ENCODE measurements at regions not wholly inside any gene's neighbourhood (a gene's known extent, or its start where the extent isn't known, plus 50 kb on each side); places are given as distances from the start of the nearest gene placed in this dataset.
"Not testable (repeated sequence)": the region's sequence is repeated elsewhere in the genome, so short reads cannot be mapped to it uniquely, and the experiment has no call there.

GRCh38 chr11:134987223-134987768, 575.3 kb upstream of the B3GAT1 start:
- no peak overlapping the region for H3K4me3 Mint-ChIP-seq
- no peaks in the 10 kb centered on the region for H3K9me3 Mint-ChIP-seq
- peaks cover 2% of the 10 kb centered on the region for H3K27me3 Mint-ChIP-seq (ENCODE audit: insufficient read depth)
- intact Hi-C loops (cut with micrococcal nuclease), result no loop called here
- H3K4me1 Mint-ChIP-seq (ENCODE audit: low read depth), result no peaks in the 10 kb centered on the region
- no peak for DNase-seq (ENCODE audit: low spot score)
- no peak overlapping the region for H3K27ac Mint-ChIP-seq
- no peaks in the 10 kb centered on the region for H3K36me3 Mint-ChIP-seq (ENCODE audit: low read depth)

- no peak overlapping the region for H3K4me3 Mint-ChIP-seq
- no peaks in the 10 kb centered on the region for H3K36me3 Mint-ChIP-seq (ENCODE audit: low read depth)
- H3K27ac Mint-ChIP-seq, result no peak overlapping the region
Observed at GRCh38 chr11:134984421-134984820, 572.4 kb upstream of the B3GAT1 start.

GRCh38 chr11:134982432-134982831, 570.4 kb upstream of the B3GAT1 start:
- H3K9me3 Mint-ChIP-seq; intact Hi-C loops (cut with micrococcal nuclease); H3K4me1 Mint-ChIP-seq (ENCODE audit: low read depth); DNase-seq (ENCODE audit: low spot score); H3K27me3 Mint-ChIP-seq (ENCODE audit: insufficient read depth); H3K36me3 Mint-ChIP-seq (ENCODE audit: low read depth); H3K27ac Mint-ChIP-seq; H3K4me3 Mint-ChIP-seq: not testable (repeated sequence)

More at GRCh38 chr11:134984421-134984820, 572.4 kb upstream of the B3GAT1 start:
- DNase-seq (ENCODE audit: low spot score), result no peak
- Mint-ChIP-seq H3K9me3 (no peaks in the 10 kb centered on the region), H3K4me1 (ENCODE audit: low read depth) (no peaks in the 10 kb centered on the region), H3K27me3 (ENCODE audit: insufficient read depth) (no peaks in the 10 kb centered on the region)
- intact Hi-C loops (cut with micrococcal nuclease), result no loop called here

GRCh38 chr11:134981835-134982234, 569.8 kb upstream of the B3GAT1 start:
- H3K4me3 Mint-ChIP-seq, result no peak overlapping the region
- H3K27me3 Mint-ChIP-seq (ENCODE audit: insufficient read depth), result no peaks in the 10 kb centered on the region
- intact Hi-C loops (cut with micrococcal nuclease), result no loop called here
- H3K27ac Mint-ChIP-seq, result no peak overlapping the region
- H3K4me1 Mint-ChIP-seq (ENCODE audit: low read depth), result no peaks in the 10 kb centered on the region
- no peaks in the 10 kb centered on the region for H3K9me3 Mint-ChIP-seq
- H3K36me3 Mint-ChIP-seq (ENCODE audit: low read depth), result no peaks in the 10 kb centered on the region
- no peak for DNase-seq (ENCODE audit: low spot score)

DNA sequence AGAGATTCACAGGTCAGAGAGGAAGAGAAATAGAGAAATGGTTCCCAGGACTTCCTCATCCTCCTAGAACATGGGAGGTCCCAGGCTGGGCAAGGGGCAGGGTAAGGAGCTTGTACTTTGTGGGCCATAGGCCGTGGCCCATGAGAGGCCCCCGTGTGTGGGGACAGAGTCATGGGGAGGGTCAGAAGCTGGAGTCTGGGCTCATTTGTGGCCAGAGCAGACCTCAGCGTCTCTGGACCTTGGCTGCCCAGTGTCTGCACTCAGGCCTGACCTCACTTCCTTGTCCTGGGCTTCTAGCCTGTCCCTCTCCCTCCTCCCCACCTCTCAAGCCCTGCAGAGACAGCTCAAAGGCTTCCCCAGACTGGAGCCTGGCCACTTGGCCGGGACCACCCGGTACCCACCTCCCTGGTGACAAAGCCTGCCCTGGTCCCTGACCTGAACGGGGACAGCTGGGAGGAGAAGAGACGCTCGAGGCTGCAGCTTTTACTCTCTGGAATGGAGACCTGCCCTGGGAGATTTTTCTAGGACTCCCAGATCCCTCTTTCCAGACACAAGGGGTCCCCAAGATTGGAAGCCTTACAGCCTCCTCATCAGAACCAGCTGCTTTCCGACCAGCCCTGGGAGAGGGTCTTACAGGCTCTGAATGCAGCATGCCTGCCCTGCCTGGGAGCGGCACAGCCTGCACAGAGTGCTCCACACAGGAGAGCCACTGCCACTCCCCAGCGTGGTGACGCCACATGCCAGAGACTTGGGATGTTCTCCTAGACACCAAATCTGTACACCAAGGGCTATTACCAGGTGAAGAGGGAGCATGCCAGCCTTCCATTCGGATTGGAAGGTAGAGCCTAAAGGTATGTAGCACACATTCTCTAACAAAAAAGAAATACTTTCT, 569.0 kb upstream of the B3GAT1 start:
- no peak overlapping the region for H3K4me3 Mint-ChIP-seq
- intact Hi-C loops (cut with micrococcal nuclease), result no loop called here
- no peaks in the 10 kb centered on the region for H3K27me3 Mint-ChIP-seq (ENCODE audit: insufficient read depth)
- no peaks in the 10 kb centered on the region for H3K4me1 Mint-ChIP-seq (ENCODE audit: low read depth)
- H3K27ac Mint-ChIP-seq, result no peak overlapping the region
- H3K36me3 Mint-ChIP-seq (ENCODE audit: low read depth), result no peaks in the 10 kb centered on the region
- no peak for DNase-seq (ENCODE audit: low spot score)
- H3K9me3 Mint-ChIP-seq, result no peaks in the 10 kb centered on the region

DNA sequence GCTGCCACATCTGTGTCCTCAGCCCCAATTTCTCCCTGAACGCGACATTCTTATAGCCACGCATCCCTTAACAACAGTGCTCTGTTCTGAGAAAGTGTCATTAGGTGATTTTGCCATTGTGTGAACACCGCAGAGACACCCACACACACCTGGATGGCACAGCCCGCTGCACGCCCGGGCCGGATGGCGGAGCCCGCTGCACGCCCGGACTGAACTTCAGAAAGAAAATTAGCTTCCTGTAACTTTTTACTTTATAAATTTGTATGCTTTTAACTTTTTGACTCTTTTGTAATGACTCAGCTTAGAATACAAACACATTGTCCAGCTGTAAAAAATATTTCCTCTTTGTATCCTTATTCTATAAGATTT, 567.0 kb upstream of the B3GAT1 start:
- DNase-seq (ENCODE audit: low spot score); H3K9me3 Mint-ChIP-seq; H3K4me1 Mint-ChIP-seq (ENCODE audit: low read depth); H3K27me3 Mint-ChIP-seq (ENCODE audit: insufficient read depth); intact Hi-C loops (cut with micrococcal nuclease); H3K27ac Mint-ChIP-seq; H3K36me3 Mint-ChIP-seq (ENCODE audit: low read depth); H3K4me3 Mint-ChIP-seq: not testable (repeated sequence)

GRCh38 chr11:134978388-134979088, 566.5 kb upstream of the B3GAT1 start:
- no peak for DNase-seq (ENCODE audit: low spot score)

DNA sequence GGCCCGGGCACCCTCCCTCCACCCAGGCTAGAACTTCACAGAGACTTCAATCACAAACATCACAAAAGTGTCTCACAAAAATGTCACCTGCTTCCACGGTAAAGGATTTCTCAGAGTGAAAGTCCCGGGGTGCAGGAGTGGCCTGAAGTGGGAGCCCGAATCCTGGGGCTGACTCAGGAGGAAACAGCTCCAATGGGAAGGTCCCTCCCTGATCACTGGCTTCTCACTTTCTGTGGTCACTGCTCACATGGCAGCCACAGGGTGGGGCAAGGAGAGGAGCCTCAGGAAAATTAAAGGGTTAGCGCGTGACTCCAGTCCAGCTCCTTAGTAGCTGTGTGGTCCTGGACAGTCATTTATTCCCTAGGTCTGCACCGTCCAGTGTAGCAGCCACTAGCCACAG, 564.5 kb upstream of the B3GAT1 start:
- intact Hi-C loops (cut with micrococcal nuclease), result no loop called here
- H3K27ac Mint-ChIP-seq, result no peak overlapping the region
- no peaks in the 10 kb centered on the region for H3K9me3 Mint-ChIP-seq
- H3K36me3 Mint-ChIP-seq (ENCODE audit: low read depth), result no peaks in the 10 kb centered on the region
- H3K4me1 Mint-ChIP-seq (ENCODE audit: low read depth), result no peaks in the 10 kb centered on the region
- H3K27me3 Mint-ChIP-seq (ENCODE audit: insufficient read depth), result no peaks in the 10 kb centered on the region
- no peak for DNase-seq (ENCODE audit: low spot score)
- H3K4me3 Mint-ChIP-seq, result no peak overlapping the region

More at GRCh38 chr11:134978388-134979088, 566.5 kb upstream of the B3GAT1 start:
- intact Hi-C loops (cut with micrococcal nuclease), result no loop called here
- no peak overlapping the region for H3K27ac Mint-ChIP-seq
- H3K27me3 Mint-ChIP-seq (ENCODE audit: insufficient read depth), result no peaks in the 10 kb centered on the region
- H3K4me1 Mint-ChIP-seq (ENCODE audit: low read depth), result no peaks in the 10 kb centered on the region
- H3K9me3 Mint-ChIP-seq, result no peaks in the 10 kb centered on the region
- H3K36me3 Mint-ChIP-seq (ENCODE audit: low read depth), result no peaks in the 10 kb centered on the region
- H3K4me3 Mint-ChIP-seq, result no peak overlapping the region

- H3K4me1 Mint-ChIP-seq (ENCODE audit: low read depth), result no peaks in the 10 kb centered on the region
- no peak for DNase-seq (ENCODE audit: low spot score)
- H3K4me3 Mint-ChIP-seq, result no peak overlapping the region
- no peaks in the 10 kb centered on the region for H3K9me3 Mint-ChIP-seq
- intact Hi-C loops (cut with micrococcal nuclease), result no loop called here
- H3K27ac Mint-ChIP-seq, result no peak overlapping the region
- H3K36me3 Mint-ChIP-seq (ENCODE audit: low read depth), result no peaks in the 10 kb centered on the region
- H3K27me3 Mint-ChIP-seq (ENCODE audit: insufficient read depth), result no peaks in the 10 kb centered on the region
Observed at GRCh38 chr11:134975866-134976376, 563.9 kb upstream of the B3GAT1 start.

GRCh38 chr11:134973801-134974200, 561.8 kb upstream of the B3GAT1 start:
- no peak overlapping the region for H3K4me3 Mint-ChIP-seq
- H3K4me1 Mint-ChIP-seq (ENCODE audit: low read depth), result no peaks in the 10 kb centered on the region
- H3K9me3 Mint-ChIP-seq, result no peaks in the 10 kb centered on the region
- H3K27me3 Mint-ChIP-seq (ENCODE audit: insufficient read depth), result no peaks in the 10 kb centered on the region
- H3K27ac Mint-ChIP-seq, result no peak overlapping the region
- H3K36me3 Mint-ChIP-seq (ENCODE audit: low read depth), result no peaks in the 10 kb centered on the region
- intact Hi-C loops (cut with micrococcal nuclease), result no loop called here
- DNase-seq (ENCODE audit: low spot score), result no peak

GRCh38 chr11:134971381-134971780, 559.3 kb upstream of the B3GAT1 start:
- intact Hi-C loops (cut with micrococcal nuclease), result no loop called here
- Mint-ChIP-seq H3K36me3 (ENCODE audit: low read depth) (no peaks in the 10 kb centered on the region), H3K27ac (no peak overlapping the region), H3K4me3 (no peak overlapping the region), H3K9me3 (no peaks in the 10 kb centered on the region), H3K27me3 (ENCODE audit: insufficient read depth) (peaks cover 4% of the 10 kb centered on the region), H3K4me1 (ENCODE audit: low read depth) (no peaks in the 10 kb centered on the region)
- DNase-seq (ENCODE audit: low spot score), result no peak

GRCh38 chr11:134967746-134968145, 555.7 kb upstream of the B3GAT1 start:
- no peak for DNase-seq (ENCODE audit: low spot score)
- peaks cover 4% of the 10 kb centered on the region for H3K27me3 Mint-ChIP-seq (ENCODE audit: insufficient read depth)
- intact Hi-C loops (cut with micrococcal nuclease), result no loop called here
- H3K9me3 Mint-ChIP-seq, result no peaks in the 10 kb centered on the region
- H3K27ac Mint-ChIP-seq, result no peak overlapping the region
- no peaks in the 10 kb centered on the region for H3K4me1 Mint-ChIP-seq (ENCODE audit: low read depth)
- H3K36me3 Mint-ChIP-seq (ENCODE audit: low read depth), result no peaks in the 10 kb centered on the region
- H3K4me3 Mint-ChIP-seq, result no peak overlapping the region

GRCh38 chr11:134961386-134961785, 549.3 kb upstream of the B3GAT1 start:
- H3K9me3 Mint-ChIP-seq; H3K4me3 Mint-ChIP-seq; H3K27ac Mint-ChIP-seq; intact Hi-C loops (cut with micrococcal nuclease); DNase-seq (ENCODE audit: low spot score); H3K36me3 Mint-ChIP-seq (ENCODE audit: low read depth); H3K27me3 Mint-ChIP-seq (ENCODE audit: insufficient read depth); H3K4me1 Mint-ChIP-seq (ENCODE audit: low read depth): not testable (repeated sequence)
